Duodenal mucosa (tissue), 2 donors: ENCODE measurements at regions not wholly inside any gene's neighbourhood (a gene's known extent, or its start where the extent isn't known, plus 50 kb on each side); places are given as distances from the start of the nearest gene placed in this dataset.

Experiments used
- H3K27ac ChIP-seq: one replicate; pipeline ENCODE4 v1.7.0; 2013; ENCODE audit warnings: low read depth, low read length
- H3K27me3 ChIP-seq, 2 donors: one replicate each; pipeline ENCODE4 v1.7.0; 2013; ENCODE audit warnings: low read length in 2 of 2, control low read depth in 1 of 2; ENCODE audit not compliant: insufficient read depth in 2 of 2, control insufficient read depth in 1 of 2
- H3K36me3 ChIP-seq, 2 donors: one replicate each; pipeline ENCODE4 v1.7.0; 2013; ENCODE audit warnings: low read length in 2 of 2, control low read depth in 1 of 2; ENCODE audit not compliant: insufficient read depth in 2 of 2, control insufficient read depth in 1 of 2
- H3K4me1 ChIP-seq, 2 donors: one replicate each; pipeline ENCODE4 v1.7.0; 2013; ENCODE audit warnings: low read length in 2 of 2, control low read depth in 1 of 2; ENCODE audit not compliant: insufficient read depth in 2 of 2, control insufficient read depth in 1 of 2
- H3K4me3 ChIP-seq, 2 donors: one replicate each; pipeline ENCODE4 v1.7.0; 2013; ENCODE audit warnings: low read length in 2 of 2, low read depth in 1 of 2
- H3K9ac ChIP-seq, 2 donors: one replicate each; pipeline ENCODE4 v1.7.0; 2013; ENCODE audit warnings: low read length in 2 of 2, low read depth in 1 of 2
- H3K9me3 ChIP-seq, 2 donors: one replicate each; pipeline ENCODE4 v1.7.0; 2013; ENCODE audit warnings: low read length in 2 of 2, control low read depth in 1 of 2; ENCODE audit not compliant: control insufficient read depth in 1 of 2

DNA sequence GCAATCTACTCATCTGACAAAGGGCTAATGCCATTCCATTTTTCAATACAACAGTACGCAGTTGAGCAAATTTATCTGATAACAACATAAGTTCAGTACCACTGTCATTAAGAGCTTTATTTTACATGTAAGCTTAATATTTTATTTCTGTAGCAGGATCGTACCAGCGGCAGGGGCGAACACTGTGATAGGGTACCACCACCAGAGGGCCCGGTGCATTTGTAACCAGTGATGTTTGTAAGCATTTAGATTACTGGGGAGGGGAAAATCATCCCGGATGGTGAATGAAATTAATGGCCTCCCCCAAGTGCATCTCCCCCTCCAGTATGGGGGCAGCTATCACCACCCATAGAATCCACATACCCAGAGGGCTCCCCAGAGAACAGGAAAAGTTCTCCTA lies 179.0 kb downstream of the ADGRA3 start:
- Histone ChIP-seq H3K36me3 (no peaks in the 10 kb centered on the region), H3K9ac (no peak overlapping the region), H3K4me1 (no peaks in the 10 kb centered on the region), H3K9me3 (peaks cover 0 to 3% of the 10 kb centered on the region in 2 donors), H3K27ac (no peak overlapping the region), H3K4me3 (no peak overlapping the region), H3K27me3 (no peaks in the 10 kb centered on the region)

DNA sequence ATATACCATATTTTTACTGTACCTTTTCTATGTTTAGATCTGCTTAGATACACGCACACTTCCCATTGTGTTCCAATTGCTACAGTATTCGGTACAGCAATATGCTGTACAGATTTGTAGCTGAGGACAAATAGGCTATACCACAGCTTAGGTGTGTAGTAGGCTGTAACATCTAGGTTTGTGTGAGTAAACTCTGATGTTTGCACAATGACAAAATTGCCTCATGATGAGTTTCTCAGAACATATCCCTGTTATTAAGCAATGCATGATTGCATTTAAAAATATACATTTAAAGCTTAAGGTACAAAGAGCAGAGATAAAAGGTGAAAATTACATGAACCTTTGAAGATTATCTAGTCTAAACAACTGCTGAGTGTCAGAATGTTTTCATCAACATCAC lies 181.7 kb downstream of the ADGRA3 start:
- Histone ChIP-seq H3K27me3 (no peaks in the 10 kb centered on the region), H3K27ac (no peak overlapping the region), H3K4me1 (no peaks in the 10 kb centered on the region), H3K9me3 (peaks cover 0 to 4% of the 10 kb centered on the region in 2 donors), H3K9ac (no peak overlapping the region), H3K4me3 (no peak overlapping the region), H3K36me3 (no peaks in the 10 kb centered on the region)

DNA sequence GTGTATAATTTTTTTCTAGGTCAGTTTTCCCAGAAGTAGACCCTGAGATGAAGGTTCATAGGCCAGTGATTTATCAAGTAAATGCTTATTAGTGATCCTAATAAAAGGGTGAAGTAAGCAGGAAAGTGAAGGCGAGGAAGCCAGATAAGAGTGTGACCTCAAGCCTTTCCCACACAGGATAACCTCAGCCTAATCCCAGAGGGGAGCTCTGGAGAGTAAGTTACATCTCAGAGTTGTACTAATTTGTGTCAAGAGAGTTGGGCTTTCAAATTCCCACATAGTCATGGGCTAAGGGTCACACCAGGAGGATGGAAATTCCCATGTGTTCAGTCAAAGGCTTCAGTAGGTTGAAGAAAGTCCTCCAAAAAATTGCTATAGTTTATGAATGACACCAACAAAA lies 191.4 kb downstream of the ADGRA3 start:
- peaks cover 0 to 1% of the 10 kb centered on the region in 2 donors for H3K9me3 ChIP-seq
- no peak overlapping the region for H3K4me3 ChIP-seq
- no peaks in the 10 kb centered on the region for H3K4me1 ChIP-seq
- H3K36me3 ChIP-seq = no peaks in the 10 kb centered on the region
- H3K27me3 ChIP-seq = no peaks in the 10 kb centered on the region
- H3K9ac ChIP-seq = no peak overlapping the region
- H3K27ac ChIP-seq = no peak overlapping the region

DNA sequence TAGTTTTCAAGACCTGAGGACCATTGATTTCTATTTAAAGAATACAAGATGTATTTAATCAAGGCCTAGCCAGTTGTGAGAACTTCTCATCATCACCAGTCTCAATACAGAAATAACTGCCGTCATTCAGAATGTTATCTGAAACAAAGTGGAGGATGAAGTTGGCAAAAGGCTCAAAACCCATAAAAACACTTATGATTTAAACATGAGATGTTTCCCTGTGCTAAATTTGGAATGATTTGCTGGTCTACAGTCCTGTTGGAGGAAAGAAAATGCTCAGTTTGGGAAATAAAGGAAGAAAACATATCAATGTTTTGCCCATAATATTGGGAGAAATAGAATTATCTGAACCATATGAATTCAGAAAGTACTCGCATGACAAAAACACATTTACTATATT lies 192.2 kb downstream of the ADGRA3 start:
- Histone ChIP-seq H3K9me3 (no peaks in the 10 kb centered on the region), H3K4me1 (no peaks in the 10 kb centered on the region), H3K27ac (no peak overlapping the region), H3K4me3 (no peak overlapping the region), H3K9ac (no peak overlapping the region), H3K36me3 (no peaks in the 10 kb centered on the region), H3K27me3 (no peaks in the 10 kb centered on the region)

DNA sequence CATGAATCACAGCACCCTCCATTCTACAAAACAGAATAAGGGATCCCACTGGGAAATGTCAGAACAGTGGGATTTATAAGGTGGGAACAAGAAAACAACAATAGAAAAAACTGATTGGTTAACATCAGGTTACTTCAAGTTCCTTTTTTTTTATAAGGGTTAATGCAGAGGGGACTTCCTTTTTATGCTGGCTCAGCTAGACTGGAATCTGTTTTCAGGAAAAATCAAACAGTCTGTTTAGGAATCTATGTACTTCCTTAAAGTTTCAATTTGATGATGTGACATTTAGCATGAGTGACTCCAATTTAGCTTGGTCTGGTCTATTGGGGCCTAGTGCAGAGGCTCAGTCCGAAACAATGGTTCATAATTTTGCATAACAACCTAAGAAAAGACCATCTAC lies 192.9 kb downstream of the ADGRA3 start:
- no peak overlapping the region for H3K9ac ChIP-seq
- H3K27me3 ChIP-seq = no peaks in the 10 kb centered on the region
- no peak overlapping the region for H3K27ac ChIP-seq

DNA sequence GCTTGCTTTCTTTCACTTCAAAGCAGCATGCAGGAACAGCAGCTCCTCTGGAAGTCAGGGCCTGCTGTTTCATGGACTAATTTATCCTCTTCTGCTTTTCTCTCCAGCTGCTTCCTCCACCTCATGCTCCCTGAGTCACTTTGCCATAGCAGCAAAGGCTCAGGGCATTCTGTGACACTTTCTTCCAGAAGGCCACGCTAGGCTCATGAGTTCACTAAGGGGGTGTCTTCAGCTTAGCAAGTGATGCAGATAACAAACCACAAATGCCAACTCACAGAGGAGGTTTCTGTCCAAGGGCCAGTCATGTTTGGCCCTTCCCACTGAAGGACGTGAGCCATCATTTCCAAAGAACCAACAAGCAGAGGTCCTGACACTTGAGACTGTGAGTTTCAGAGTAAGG lies 200.2 kb downstream of the ADGRA3 start:
- no peaks in the 10 kb centered on the region for H3K4me1 ChIP-seq
- H3K9ac ChIP-seq = no peak overlapping the region
- H3K9me3 ChIP-seq = no peaks in the 10 kb centered on the region

More for the DNA sequence above, 192.9 kb downstream of the ADGRA3 start:
- H3K9me3 ChIP-seq = no peaks in the 10 kb centered on the region
- H3K4me3 ChIP-seq = no peak overlapping the region
- H3K36me3 ChIP-seq = no peaks in the 10 kb centered on the region
- no peaks in the 10 kb centered on the region for H3K4me1 ChIP-seq

DNA sequence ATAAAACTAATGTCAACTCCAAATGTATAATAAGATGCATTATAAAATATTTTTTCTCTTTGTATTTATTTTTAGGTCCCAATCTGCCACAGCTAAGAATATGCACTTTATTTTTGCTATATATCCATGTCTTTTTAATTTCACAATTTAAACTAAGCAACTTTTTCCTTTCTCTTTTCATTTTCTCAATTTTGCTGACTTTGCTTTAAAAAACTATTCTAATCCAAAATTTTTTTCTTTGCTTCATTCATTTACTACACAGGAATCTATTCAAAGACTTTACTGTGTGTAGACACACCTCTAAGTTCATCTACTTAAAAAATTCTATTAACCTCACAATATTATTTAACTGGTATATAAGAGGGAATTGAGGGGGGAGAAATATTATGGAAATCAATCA lies 201.9 kb downstream of the ADGRA3 start:
- Histone ChIP-seq H3K27ac (no peak overlapping the region), H3K36me3 (no peaks in the 10 kb centered on the region), H3K4me3 (no peak overlapping the region), H3K9me3 (no peaks in the 10 kb centered on the region), H3K27me3 (no peaks in the 10 kb centered on the region), H3K4me1 (no peaks in the 10 kb centered on the region), H3K9ac (no peak overlapping the region)

More for the DNA sequence above, 200.2 kb downstream of the ADGRA3 start:
- Histone ChIP-seq H3K27ac (no peak overlapping the region), H3K27me3 (no peaks in the 10 kb centered on the region), H3K4me3 (no peak overlapping the region), H3K36me3 (no peaks in the 10 kb centered on the region)

DNA sequence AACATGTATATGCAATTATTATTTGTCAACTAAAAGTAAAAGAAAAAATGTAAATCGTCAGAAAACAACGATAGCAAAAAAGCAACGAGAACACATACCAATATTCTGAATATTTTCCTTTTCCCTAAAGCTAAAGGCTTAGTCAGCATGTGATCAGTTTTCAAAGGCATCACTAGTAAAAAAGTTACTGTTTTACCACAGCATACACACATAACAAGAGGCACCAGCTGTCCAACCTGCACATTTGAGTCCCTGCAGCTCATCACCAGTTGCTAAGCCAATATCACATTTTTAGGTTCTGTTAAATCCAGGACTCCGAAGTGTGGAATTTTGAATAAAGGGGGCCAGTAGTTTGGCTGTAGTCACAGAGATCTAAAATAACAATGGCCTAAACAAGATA lies 203.8 kb downstream of the ADGRA3 start:
- Histone ChIP-seq H3K9ac (no peak overlapping the region), H3K27ac (no peak overlapping the region), H3K4me1 (no peaks in the 10 kb centered on the region), H3K4me3 (no peak overlapping the region), H3K27me3 (no peaks in the 10 kb centered on the region), H3K36me3 (no peaks in the 10 kb centered on the region), H3K9me3 (no peaks in the 10 kb centered on the region)

DNA sequence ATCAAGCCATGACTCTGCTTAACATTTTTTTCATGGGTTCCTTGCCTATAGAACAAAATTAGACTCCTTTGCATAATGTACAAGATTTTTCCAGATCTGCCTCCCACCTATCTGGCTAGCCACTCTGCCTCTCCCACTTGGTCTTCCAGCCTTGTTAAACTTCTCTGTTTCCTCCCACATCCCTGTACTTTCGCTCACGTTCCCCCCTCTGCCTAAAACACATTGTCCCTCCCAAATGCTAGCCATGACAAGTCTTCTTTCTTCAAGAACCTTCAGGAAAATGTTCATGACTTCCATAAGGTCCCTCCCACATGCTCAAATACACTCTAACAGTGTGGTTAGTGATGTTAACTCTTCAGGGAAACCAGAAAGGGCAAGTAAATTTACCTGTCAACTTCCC lies 214.6 kb downstream of the ADGRA3 start:
- no peaks in the 10 kb centered on the region for H3K36me3 ChIP-seq
- H3K4me1 ChIP-seq = no peaks in the 10 kb centered on the region
- no peak overlapping the region for H3K4me3 ChIP-seq
- H3K9me3 ChIP-seq = peaks cover 6 to 9% of the 10 kb centered on the region in 2 donors
- no peaks in the 10 kb centered on the region for H3K27me3 ChIP-seq
- no peak overlapping the region for H3K27ac ChIP-seq
- no peak overlapping the region for H3K9ac ChIP-seq

DNA sequence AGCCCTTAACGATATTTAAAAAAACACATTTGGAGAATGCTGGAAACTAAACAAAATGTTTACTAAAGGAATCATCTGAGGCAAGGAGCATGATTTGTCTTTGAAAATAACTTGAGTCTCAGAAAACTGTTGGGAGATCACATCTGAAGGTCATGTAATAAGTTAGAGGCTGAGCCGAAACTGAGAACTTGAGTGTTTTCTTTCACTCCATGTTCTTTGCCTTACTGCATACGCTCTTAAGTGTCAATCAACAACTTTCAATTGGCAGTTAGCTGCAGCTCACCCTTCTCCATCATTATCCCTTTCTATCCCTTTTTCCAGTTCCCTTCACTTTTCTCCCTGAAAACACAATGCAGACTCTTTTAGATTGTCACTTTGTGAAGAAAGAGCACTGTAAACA lies 216.2 kb downstream of the ADGRA3 start:
- Histone ChIP-seq H3K4me3 (no peak overlapping the region), H3K9ac (no peak overlapping the region), H3K36me3 (no peaks in the 10 kb centered on the region), H3K4me1 (no peaks in the 10 kb centered on the region), H3K27me3 (no peaks in the 10 kb centered on the region), H3K27ac (no peak overlapping the region), H3K9me3 (peaks cover 6 to 9% of the 10 kb centered on the region in 2 donors)

DNA sequence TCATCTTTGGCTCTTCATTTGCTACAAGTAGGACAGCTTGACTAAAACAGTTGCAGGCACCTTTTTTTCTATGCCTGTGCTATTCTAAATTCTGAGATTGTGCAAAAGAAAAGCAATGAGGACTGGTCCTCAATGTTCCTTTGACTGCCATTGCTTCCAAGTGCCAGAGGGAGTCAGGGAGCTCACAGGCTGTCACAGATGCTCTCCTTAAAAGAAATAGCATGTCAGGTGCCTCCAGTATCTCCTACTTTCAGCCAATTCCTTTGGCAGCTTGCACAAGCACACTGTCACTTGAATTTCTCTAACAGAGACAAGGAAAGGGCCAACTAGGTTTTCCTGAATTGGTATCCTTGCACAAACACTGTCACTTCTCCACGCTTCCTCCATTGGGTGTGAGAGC lies 228.2 kb downstream of the ADGRA3 start:
- H3K4me3 ChIP-seq = no peak overlapping the region
- no peaks in the 10 kb centered on the region for H3K4me1 ChIP-seq
- H3K9ac ChIP-seq = no peak overlapping the region
- H3K36me3 ChIP-seq = no peaks in the 10 kb centered on the region
- H3K27ac ChIP-seq = no peak overlapping the region
- H3K9me3 ChIP-seq = no peaks in the 10 kb centered on the region
- no peaks in the 10 kb centered on the region for H3K27me3 ChIP-seq
